HG03095 (cell line): ENCODE measurements at regions not wholly inside any gene's neighbourhood (a gene's known extent, or its start where the extent isn't known, plus 50 kb on each side); places are given as distances from the start of the nearest gene placed in this dataset.

Experiments
- ATAC-seq: cut with Tn5 transposase; IDR thresholded peaks from one replicate; pipeline ENCODE4 v1.9.1; 2021; ENCODE audit warnings: moderate library complexity; ENCODE audit not compliant: unreplicated experiment

GRCh38 chr9:119429302-119429701 is 60.1 kb upstream of the BRINP1 start:
- ATAC-seq, result no peak

GRCh38 chr9:119420231-119420630 is 51.0 kb upstream of the BRINP1 start:
- no peak for ATAC-seq
